ENCODE measurements at regions not wholly inside any gene's neighbourhood (a gene's known extent, or its start where the extent isn't known, plus 50 kb on each side); places are given as distances from the start of the nearest gene placed in this dataset.

DNA sequence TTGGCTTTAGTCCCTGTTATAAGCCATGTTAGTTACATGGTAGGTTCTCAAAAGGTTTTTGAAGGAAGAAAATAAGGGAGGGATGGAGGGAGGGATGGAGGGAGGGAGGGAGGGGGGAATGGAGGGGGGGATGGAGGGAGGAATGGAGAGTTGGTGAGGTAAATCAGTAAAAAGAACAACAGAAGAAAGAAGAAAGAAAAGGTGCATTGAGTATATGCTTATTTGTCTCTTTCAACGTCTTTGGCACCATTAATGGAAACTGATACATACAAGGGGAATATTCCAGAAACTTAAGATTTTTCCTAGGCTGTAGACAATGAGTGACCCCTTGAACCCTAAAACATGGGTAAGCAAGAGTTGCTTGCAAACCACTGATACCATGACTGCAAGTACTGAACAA is 1056.3 kb downstream of the CDH11 start:
- TF ChIP-seq CTCF (IDR thresholded peaks at IDR 0.05 in 2 of 3, conservative IDR thresholded peaks at IDR 0.05 in 1 of 3; ENCODE audit: control insufficient read depth in 2 of 3, extremely low read depth in 1 of 3, insufficient read depth in 1 of 3, low read depth in 3 of 3, low read length in 3 of 3) (no peak), POLR2A (IDR thresholded peaks at IDR 0.05; ENCODE audit: low read depth, low read length) (no peak), HDGF (IDR thresholded peaks at IDR 0.05) (no peak)
